PC-3 (cell line): ENCODE measurements at regions not wholly inside any gene's neighbourhood (a gene's known extent, or its start where the extent isn't known, plus 50 kb on each side); places are given as distances from the start of the nearest gene placed in this dataset.

Experiments
- ATAC-seq: fragments of 200-7000 bp; cut with Tn5 transposase; 2 replicates; pipeline ENCODE4 v1.9.1; 2020; ENCODE audit warnings: mild to moderate bottlenecking, moderate library complexity
- BruUV-seq: library from RNA; stranded (reverse); fragments of 400-500 nt; replicated peaks from 2 replicates; lab custom pipeline; 2021; lab: Mats Ljungman, UMichigan
- CTCF ChIA-PET: fragments of 300-600 bp; sonication (Branson Sonifier 250); formaldehyde crosslinking; loops from one replicate; lab custom pipeline; 2022; ENCODE audit warnings: antibody characterized with exemption; lab: Charles Lee
- POLR2A ChIA-PET: fragments of 300-600 bp; sonication (Branson Sonifier 250); formaldehyde crosslinking; loops from one replicate; lab custom pipeline; 2022; ENCODE audit warnings: antibody characterized with exemption; ENCODE audit not compliant: unreplicated experiment; lab: Charles Lee
- DNase-seq: peaks from one replicate; pipeline ENCODE4 v3.0.0-alpha.2; 2015
- H2AFZ ChIP-seq: fragments of 300-600 bp; sonication (generic); 2 replicates; pipeline ENCODE4 v1.6.0; 2016; ENCODE audit warnings: antibody characterized with exemption, low read length
- H3F3A ChIP-seq: fragments of 300-600 bp; sonication (generic); one replicate; pipeline ENCODE4 v1.6.0; 2017; ENCODE audit warnings: antibody characterized with exemption, low read length, control low read depth, mild to moderate bottlenecking; ENCODE audit not compliant: unreplicated experiment
- H3K27ac ChIP-seq: fragments of 300-600 bp; sonication (generic); 2 replicates; pipeline ENCODE4 v1.5.1; 2016; ENCODE audit warnings: mild to moderate bottlenecking, low read length
- H3K27me3 ChIP-seq: fragments of 300-600 bp; sonication (generic); 2 replicates; pipeline ENCODE4 v1.6.1; 2016; ENCODE audit warnings: low read length, mixed read lengths
- H3K36me3 ChIP-seq: fragments of 300-600 bp; sonication (generic); 2 replicates; pipeline ENCODE4 v1.6.1; 2016; ENCODE audit warnings: low read depth, mixed run types, low read length, mixed read lengths
- H3K4me1 ChIP-seq: fragments of 300-600 bp; sonication (generic); 2 replicates; pipeline ENCODE4 v1.5.1; 2016; ENCODE audit warnings: low read length; ENCODE audit not compliant: insufficient read depth
- H3K4me2 ChIP-seq: fragments of 300-600 bp; sonication (generic); 2 replicates; pipeline ENCODE4 v1.6.0; 2016; ENCODE audit warnings: low read length
- H3K4me3 ChIP-seq: fragments of 300-600 bp; sonication (generic); 2 replicates; pipeline ENCODE4 v1.5.1; 2016; ENCODE audit warnings: mild to moderate bottlenecking, low read length, mixed read lengths
- H3K79me2 ChIP-seq: fragments of 300-600 bp; sonication (generic); 2 replicates; pipeline ENCODE4 v1.6.1; 2017; ENCODE audit warnings: low read length, mixed read lengths
- H3K9ac ChIP-seq: fragments of 300-600 bp; sonication (generic); 2 replicates; pipeline ENCODE4 v1.6.0; 2016; ENCODE audit warnings: mild to moderate bottlenecking, low read length
- H3K9me2 ChIP-seq: fragments of 300-600 bp; sonication (generic); replicated peaks from 2 replicates; pipeline ENCODE4 v1.6.1; 2016; ENCODE audit warnings: mixed run types, low read length, mixed read lengths
- H3K9me3 ChIP-seq: fragments of 300-600 bp; sonication (generic); 2 replicates; pipeline ENCODE4 v1.6.1; 2016; ENCODE audit warnings: low read length, mixed read lengths
- H4K20me1 ChIP-seq: fragments of 300-600 bp; sonication (generic); 2 replicates; pipeline ENCODE4 v1.6.1; 2016; ENCODE audit warnings: low read length, mixed read lengths
- EZH2 ChIP-seq: fragments of 300-600 bp; sonication (generic); IDR thresholded peaks from one replicate; pipeline ENCODE4 v1.6.1; 2017; ENCODE audit warnings: antibody characterized with exemption, mild to moderate bottlenecking, low read length; ENCODE audit not compliant: unreplicated experiment
- EZH2phosphoT487 ChIP-seq: fragments of 300-600 bp; sonication (generic); IDR thresholded peaks from 2 replicates; pipeline ENCODE4 v1.6.1; 2018; ENCODE audit warnings: mild to moderate bottlenecking, antibody characterized with exemption, low read length, borderline replicate concordance
- intact Hi-C: fragments of 100-400 bp; cut with micrococcal nuclease; formaldehyde crosslinking; loops from 2 replicates; pipeline ENCODE4 v1.9.0; 2023
- TF ChIP-seq, protein P1 (sequence below): fragments of 300-600 bp; sonication (generic); conservative IDR thresholded peaks from 2 replicates; pipeline ENCODE4 v1.5.1; 2017; ENCODE audit warnings: antibody characterized with exemption, low read depth, mild to moderate bottlenecking, low read length

DNA sequence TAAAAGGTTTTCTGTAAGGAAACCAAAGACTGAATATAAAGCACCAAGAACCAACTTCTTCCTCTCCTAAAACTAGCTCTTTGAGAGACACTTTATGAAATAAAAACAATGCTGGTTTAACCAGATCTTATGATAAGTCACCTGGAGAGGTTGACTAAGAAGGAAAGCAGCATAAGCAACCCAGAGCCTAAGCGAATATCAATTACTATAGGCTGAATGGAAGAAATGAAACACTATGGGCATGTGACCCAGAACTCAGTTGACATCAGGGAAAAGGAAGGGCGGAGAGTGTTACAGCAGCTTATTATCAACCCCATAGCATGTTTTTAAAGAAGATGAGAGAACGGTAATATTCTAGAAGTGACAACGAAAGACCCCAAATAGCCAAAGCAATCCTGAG, 94.1 kb upstream of the STMND1 start:
- Histone ChIP-seq H3K36me3 (no peaks in the 10 kb centered on the region), H3K79me2 (no peaks in the 10 kb centered on the region), H3K4me1 (peaks cover 4% of the 10 kb centered on the region; the same call in 1 of the 2 replicates), H3K4me3 (no peak overlapping the region), H3K9ac (no peak overlapping the region), H3K27ac (no peak overlapping the region), H3K27me3 (no peaks in the 10 kb centered on the region), H3F3A (no peaks in the 10 kb centered on the region), H4K20me1 (no peaks in the 10 kb centered on the region), H2AFZ (no peak overlapping the region), H3K4me2 (no peak overlapping the region), H3K9me3 (no peaks in the 10 kb centered on the region), H3K9me2 (no peaks in the 10 kb centered on the region)
- ChIA-PET POLR2A (no interaction called here), CTCF (no interaction called here)
- no peak for DNase-seq
- intact Hi-C loops, result no loop called here
- TF ChIP-seq EZH2phosphoT487 (no peak), EZH2 (no peak)
- ATAC-seq, result no peak
- no TSS peak for BruUV-seq

DNA sequence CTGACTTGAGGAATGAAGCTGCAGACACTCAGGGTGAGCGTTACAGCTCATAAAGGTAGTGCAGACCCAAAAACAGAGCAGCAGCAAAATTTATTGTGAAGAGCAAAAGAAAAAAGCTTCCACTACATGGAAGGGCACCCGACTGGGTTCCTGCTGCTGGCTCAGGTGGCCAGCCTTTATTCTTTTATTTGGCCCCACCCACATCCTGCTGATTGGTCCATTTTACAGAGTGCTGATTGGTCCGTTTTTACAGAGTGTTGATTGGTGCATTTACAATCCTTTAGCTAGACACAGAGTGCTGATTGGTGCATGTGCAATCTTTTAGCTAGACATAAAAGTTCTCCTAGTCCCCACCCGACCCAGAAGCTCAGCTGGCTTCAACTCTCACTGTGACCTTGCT, 95.3 kb upstream of the STMND1 start:
- no peak for DNase-seq
- no peak for TF ChIP-seq EZH2
- no peak for TF ChIP-seq EZH2phosphoT487
- TF ChIP-seq, protein P1, sequence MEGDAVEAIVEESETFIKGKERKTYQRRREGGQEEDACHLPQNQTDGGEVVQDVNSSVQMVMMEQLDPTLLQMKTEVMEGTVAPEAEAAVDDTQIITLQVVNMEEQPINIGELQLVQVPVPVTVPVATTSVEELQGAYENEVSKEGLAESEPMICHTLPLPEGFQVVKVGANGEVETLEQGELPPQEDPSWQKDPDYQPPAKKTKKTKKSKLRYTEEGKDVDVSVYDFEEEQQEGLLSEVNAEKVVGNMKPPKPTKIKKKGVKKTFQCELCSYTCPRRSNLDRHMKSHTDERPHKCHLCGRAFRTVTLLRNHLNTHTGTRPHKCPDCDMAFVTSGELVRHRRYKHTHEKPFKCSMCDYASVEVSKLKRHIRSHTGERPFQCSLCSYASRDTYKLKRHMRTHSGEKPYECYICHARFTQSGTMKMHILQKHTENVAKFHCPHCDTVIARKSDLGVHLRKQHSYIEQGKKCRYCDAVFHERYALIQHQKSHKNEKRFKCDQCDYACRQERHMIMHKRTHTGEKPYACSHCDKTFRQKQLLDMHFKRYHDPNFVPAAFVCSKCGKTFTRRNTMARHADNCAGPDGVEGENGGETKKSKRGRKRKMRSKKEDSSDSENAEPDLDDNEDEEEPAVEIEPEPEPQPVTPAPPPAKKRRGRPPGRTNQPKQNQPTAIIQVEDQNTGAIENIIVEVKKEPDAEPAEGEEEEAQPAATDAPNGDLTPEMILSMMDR, result no peak
- Histone ChIP-seq H4K20me1 (no peaks in the 10 kb centered on the region), H3K79me2 (no peaks in the 10 kb centered on the region), H2AFZ (no peak overlapping the region), H3K9me3 (no peaks in the 10 kb centered on the region), H3K9me2 (no peaks in the 10 kb centered on the region), H3K36me3 (no peaks in the 10 kb centered on the region), H3K27ac (no peak overlapping the region), H3K4me3 (no peak overlapping the region), H3K4me1 (peaks cover 12% of the 10 kb centered on the region), H3K9ac (no peak overlapping the region), H3K4me2 (no peak overlapping the region), H3F3A (no peaks in the 10 kb centered on the region), H3K27me3 (no peaks in the 10 kb centered on the region)
- CTCF ChIA-PET, result no interaction called here
- intact Hi-C loops, result no loop called here
- POLR2A ChIA-PET, result no interaction called here
- no peak for ATAC-seq
- no TSS peak for BruUV-seq

DNA sequence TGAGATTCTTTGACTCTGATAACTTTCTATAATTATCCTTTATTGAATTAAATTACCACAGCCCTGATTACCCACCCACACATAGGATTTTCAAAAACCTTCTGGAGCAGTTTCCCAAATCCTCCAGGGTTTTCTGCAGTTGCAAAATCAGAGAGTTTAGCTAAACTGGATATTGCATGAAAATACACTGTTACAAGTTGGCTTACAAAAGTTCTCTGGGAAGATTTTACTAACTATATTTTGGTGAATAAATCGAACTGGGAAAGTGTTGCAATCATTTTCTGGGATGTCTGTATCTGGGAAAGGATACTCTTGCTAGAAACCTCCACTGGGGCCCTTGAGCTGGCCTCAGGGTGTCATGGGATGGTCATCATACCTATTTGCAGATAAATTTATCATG, 97.6 kb upstream of the STMND1 start:
- H3K4me2 ChIP-seq, result no peak overlapping the region
- H3K4me3 ChIP-seq, result no peak overlapping the region
- H3K27ac ChIP-seq, result no peak overlapping the region
- TF ChIP-seq EZH2phosphoT487 (no peak), EZH2 (no peak)
- TF ChIP-seq, protein P1, result no peak
- no peaks in the 10 kb centered on the region for H3K9me2 ChIP-seq
- no peak overlapping the region for H3K9ac ChIP-seq
- ChIA-PET CTCF (no interaction called here), POLR2A (no interaction called here)
- H2AFZ ChIP-seq, result no peak overlapping the region
- no peaks in the 10 kb centered on the region for H3K36me3 ChIP-seq
- H3K4me1 ChIP-seq, result peaks cover 28% of the 10 kb centered on the region
- no peak for DNase-seq
- no peaks in the 10 kb centered on the region for H3K27me3 ChIP-seq
- no TSS peak for BruUV-seq
- H4K20me1 ChIP-seq, result no peaks in the 10 kb centered on the region
- no peak for ATAC-seq
- H3K79me2 ChIP-seq, result no peaks in the 10 kb centered on the region
- intact Hi-C loops, result no loop called here
- peaks cover 1% of the 10 kb centered on the region for H3F3A ChIP-seq
- no peaks in the 10 kb centered on the region for H3K9me3 ChIP-seq
